Testis (tissue), 2 donors: ENCODE measurements at regions not wholly inside any gene's neighbourhood (a gene's known extent, or its start where the extent isn't known, plus 50 kb on each side); places are given as distances from the start of the nearest gene placed in this dataset.

Experiments
- DNase-seq: peaks from one replicate; pipeline ENCODE4 v3.0.0-alpha.2; 2019
- H3K27ac ChIP-seq, 2 donors: fragments of 200-600 bp; sonication (generic); one replicate each; pipeline ENCODE4 v1.5.1; 2019
- H3K27me3 ChIP-seq: fragments of 200-600 bp; sonication (generic); one replicate; pipeline ENCODE4 v1.5.1; 2019
- H3K36me3 ChIP-seq: fragments of 200-600 bp; sonication (generic); one replicate; pipeline ENCODE4 v1.5.1; 2017; ENCODE audit warnings: low read depth; ENCODE audit errors: missing control alignments
- H3K4me1 ChIP-seq: fragments of 200-600 bp; sonication (generic); one replicate; pipeline ENCODE4 v1.5.1; 2019
- H3K4me3 ChIP-seq, 2 donors: fragments of 200-600 bp; sonication (generic); one replicate each; pipeline ENCODE4 v1.5.1; 2017 to 2019
- H3K9me3 ChIP-seq: fragments of 200-600 bp; sonication (generic); one replicate; pipeline ENCODE4 v1.5.1; 2017
- POLR2A ChIP-seq: fragments of 450-650 bp; IDR thresholded peaks from one replicate; pipeline ENCODE4 v1.6.1; 2017; ENCODE audit warnings: antibody characterized with exemption, mild to moderate bottlenecking, moderate library complexity
- WGBS, 2 donors: methylation state at CpG; one replicate each; pipeline ENCODE4 v1.1.5; 2018; 5-methylcytosine and 5-hydroxymethylcytosine counted together
- intact Hi-C: fragments of 100-400 bp; cut with DNase I; formaldehyde crosslinking; loops from one replicate; pipeline ENCODE4 v1.15.1; 2023; ENCODE audit warnings: low total_unique reads
- TF ChIP-seq, protein P1 (sequence below), 3 experiments: fragments of 450-650 bp in 2 of 3; fragments of 200-600 bp in 1 of 3; sonication (generic) in 1 of 3; IDR thresholded peaks; one replicate each; pipeline ENCODE4 v1.5.1; 2016 to 2019; ENCODE audit warnings: antibody characterized with exemption in 3 of 3, mild to moderate bottlenecking in 2 of 3, moderate library complexity in 1 of 3

DNA sequence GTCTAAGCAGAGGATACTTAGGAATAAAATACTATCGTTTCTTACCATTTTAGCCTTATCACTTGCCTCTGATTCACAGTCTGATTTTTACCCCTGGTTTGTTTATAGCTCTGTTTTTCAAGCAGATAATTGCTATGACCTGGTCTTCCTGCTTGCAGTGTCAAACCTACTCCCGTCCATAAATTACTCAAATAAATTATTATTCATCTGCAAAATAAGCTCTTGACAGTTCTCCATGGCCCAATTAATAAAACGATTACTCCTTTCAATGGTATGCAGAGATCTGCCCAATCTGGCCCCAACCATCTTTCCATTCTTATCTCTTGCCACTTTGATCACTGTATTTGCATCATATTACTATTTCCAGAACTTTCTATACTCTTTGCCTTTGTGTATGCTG lies 354.0 kb downstream of the CCDC85A start:
- TF ChIP-seq, protein P1, sequence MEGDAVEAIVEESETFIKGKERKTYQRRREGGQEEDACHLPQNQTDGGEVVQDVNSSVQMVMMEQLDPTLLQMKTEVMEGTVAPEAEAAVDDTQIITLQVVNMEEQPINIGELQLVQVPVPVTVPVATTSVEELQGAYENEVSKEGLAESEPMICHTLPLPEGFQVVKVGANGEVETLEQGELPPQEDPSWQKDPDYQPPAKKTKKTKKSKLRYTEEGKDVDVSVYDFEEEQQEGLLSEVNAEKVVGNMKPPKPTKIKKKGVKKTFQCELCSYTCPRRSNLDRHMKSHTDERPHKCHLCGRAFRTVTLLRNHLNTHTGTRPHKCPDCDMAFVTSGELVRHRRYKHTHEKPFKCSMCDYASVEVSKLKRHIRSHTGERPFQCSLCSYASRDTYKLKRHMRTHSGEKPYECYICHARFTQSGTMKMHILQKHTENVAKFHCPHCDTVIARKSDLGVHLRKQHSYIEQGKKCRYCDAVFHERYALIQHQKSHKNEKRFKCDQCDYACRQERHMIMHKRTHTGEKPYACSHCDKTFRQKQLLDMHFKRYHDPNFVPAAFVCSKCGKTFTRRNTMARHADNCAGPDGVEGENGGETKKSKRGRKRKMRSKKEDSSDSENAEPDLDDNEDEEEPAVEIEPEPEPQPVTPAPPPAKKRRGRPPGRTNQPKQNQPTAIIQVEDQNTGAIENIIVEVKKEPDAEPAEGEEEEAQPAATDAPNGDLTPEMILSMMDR (IDR thresholded peaks at IDR 0.05) = no peak
- TF ChIP-seq POLR2A = no peak
- no peak overlapping the region for H3K4me3 ChIP-seq
- 40 to 45% methylated on average over 3 of the region's 3 CpGs for WGBS, 2 donors
- no peaks in the 10 kb centered on the region for H3K4me1 ChIP-seq
- H3K9me3 ChIP-seq = no peaks in the 10 kb centered on the region
- H3K27me3 ChIP-seq = no peaks in the 10 kb centered on the region
- no peak overlapping the region for H3K27ac ChIP-seq
- no peak for DNase-seq
- intact Hi-C loops = no loop called here
- no peaks in the 10 kb centered on the region for H3K36me3 ChIP-seq

GRCh38 chr2:56539618-56540017 lies 355.8 kb downstream of the CCDC85A start:
- no peak for DNase-seq
- Histone ChIP-seq H3K27me3 (no peaks in the 10 kb centered on the region), H3K4me3 (no peak overlapping the region), H3K4me1 (no peaks in the 10 kb centered on the region), H3K36me3 (no peaks in the 10 kb centered on the region), H3K27ac (no peak overlapping the region), H3K9me3 (no peaks in the 10 kb centered on the region)
- intact Hi-C loops = no loop called here
- TF ChIP-seq, protein P1 (IDR thresholded peaks at IDR 0.05) = no peak
- no peak for TF ChIP-seq POLR2A
- WGBS, 2 donors = 92 to 94% methylated on average over 2 of the region's 2 CpGs

DNA sequence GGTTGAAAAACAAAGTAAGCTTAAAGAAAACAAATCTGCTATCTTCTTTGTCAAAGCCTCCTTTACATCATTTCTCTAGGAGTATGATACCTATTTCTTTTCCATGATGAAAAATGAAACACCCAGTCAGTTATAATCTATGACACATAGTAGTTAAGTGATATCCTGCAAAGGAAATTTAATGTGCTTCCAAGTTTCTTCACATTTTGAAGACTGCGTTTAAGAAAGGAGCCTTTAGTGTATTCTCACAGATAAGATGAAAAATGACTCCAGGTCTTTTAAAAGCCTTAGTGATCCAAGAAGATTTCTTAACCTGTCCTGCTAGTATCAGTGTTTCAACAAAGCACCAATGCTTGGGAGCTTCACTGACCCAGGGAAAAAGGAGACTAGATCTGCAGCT lies 356.7 kb downstream of the CCDC85A start:
- 22 to 43% methylated on average over 1 of the region's 1 CpG for WGBS, 2 donors
- Histone ChIP-seq H3K9me3 (no peaks in the 10 kb centered on the region), H3K27me3 (no peaks in the 10 kb centered on the region), H3K36me3 (no peaks in the 10 kb centered on the region), H3K4me3 (no peak overlapping the region), H3K27ac (no peak overlapping the region), H3K4me1 (no peaks in the 10 kb centered on the region)
- TF ChIP-seq, protein P1 (IDR thresholded peaks at IDR 0.05) = no peak
- TF ChIP-seq POLR2A = no peak
- intact Hi-C loops = no loop called here
- no peak for DNase-seq

- intact Hi-C loops = no loop called here
- Histone ChIP-seq H3K36me3 (no peaks in the 10 kb centered on the region), H3K27ac (no peak overlapping the region), H3K4me1 (no peaks in the 10 kb centered on the region), H3K9me3 (no peaks in the 10 kb centered on the region), H3K4me3 (no peak overlapping the region), H3K27me3 (no peaks in the 10 kb centered on the region)
- 19 to 40% methylated on average over 4 of the region's 4 CpGs for WGBS, 2 donors
- TF ChIP-seq POLR2A = no peak
- TF ChIP-seq, protein P1 (IDR thresholded peaks at IDR 0.05) = no peak
- no peak for DNase-seq
Observed at GRCh38 chr2:56540916-56541315, 357.1 kb downstream of the CCDC85A start.

DNA sequence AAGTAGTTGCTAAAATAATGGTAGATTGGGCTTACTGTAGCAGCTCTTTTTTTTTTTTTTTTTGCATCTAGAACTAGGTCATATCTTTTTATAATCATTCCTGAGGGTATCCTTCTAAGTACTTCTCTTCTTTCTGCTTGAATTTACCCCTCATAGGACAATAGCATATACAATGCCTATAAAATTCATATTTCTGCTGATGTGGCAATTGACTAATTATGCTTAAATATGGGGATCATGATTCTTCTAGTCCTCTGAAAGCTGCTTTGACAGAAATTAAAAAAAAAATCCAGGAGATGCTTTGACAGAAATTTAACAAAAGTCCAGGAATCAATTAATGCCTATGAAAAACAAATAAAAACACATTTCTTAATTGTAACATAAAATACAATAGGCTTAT lies 358.4 kb downstream of the CCDC85A start:
- no peak for TF ChIP-seq POLR2A
- TF ChIP-seq, protein P1 (IDR thresholded peaks at IDR 0.05) = no peak
- no peak overlapping the region for H3K27ac ChIP-seq
- H3K4me3 ChIP-seq = no peak overlapping the region
- DNase-seq = no peak
- no peaks in the 10 kb centered on the region for H3K9me3 ChIP-seq
- no peaks in the 10 kb centered on the region for H3K36me3 ChIP-seq
- H3K27me3 ChIP-seq = no peaks in the 10 kb centered on the region
- intact Hi-C loops = no loop called here
- H3K4me1 ChIP-seq = no peaks in the 10 kb centered on the region
